NK-92 (cell line): ENCODE measurements at regions not wholly inside any gene's neighbourhood (a gene's known extent, or its start where the extent isn't known, plus 50 kb on each side); places are given as distances from the start of the nearest gene placed in this dataset.
A peak's percentile ranks its signal among the peaks of the same experiment; 100 is the strongest.
"Not testable (repeated sequence)": the region's sequence is repeated elsewhere in the genome, so short reads cannot be mapped to it uniquely, and the experiment has no call there.

Source experiments
- DNase-seq: peaks from one replicate; lab custom pipeline; 2025; ENCODE audit not compliant: unreplicated experiment; lab: John Stamatoyannopoulos, UW

DNA sequence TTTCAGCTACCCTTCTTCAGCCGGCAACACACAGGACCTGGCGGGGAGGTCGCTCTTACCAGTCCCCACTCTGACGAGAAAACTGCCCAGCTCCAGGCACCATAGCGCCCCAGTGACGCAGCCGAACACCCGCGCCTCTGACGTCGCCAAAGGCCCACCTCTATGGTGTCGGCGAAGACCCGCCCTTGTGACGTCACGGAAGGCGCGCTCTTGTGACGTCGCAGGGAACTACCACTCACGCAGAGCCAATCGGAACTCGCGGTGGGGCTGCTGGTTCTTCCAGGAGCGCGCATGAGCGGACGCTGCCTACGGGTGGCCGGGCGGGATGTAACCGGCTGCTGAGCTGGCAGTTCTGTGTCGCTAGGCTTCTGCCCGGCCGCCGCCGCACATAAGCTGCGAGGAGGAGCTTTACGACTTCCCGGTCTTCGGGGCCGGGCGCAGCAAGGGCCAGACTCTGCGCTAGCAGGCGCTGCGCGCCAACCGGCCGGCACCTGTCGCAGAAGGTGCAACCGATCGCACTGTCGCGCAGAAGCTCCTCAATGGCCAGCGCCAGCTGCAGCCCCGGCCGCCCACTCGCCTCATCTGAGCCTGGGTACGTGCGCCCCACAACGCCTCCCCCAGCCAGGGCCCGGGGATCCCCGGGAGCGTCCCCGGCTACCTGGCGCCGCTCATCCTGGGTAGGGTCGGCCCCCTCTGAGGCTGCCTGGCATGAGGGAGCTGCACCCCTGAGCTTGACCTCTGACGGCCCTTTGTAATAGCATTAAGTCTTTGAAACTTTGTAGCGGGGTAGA, 121.3 kb upstream of the FBXO28 start:
- DNase-seq: peak; percentile 98

DNA sequence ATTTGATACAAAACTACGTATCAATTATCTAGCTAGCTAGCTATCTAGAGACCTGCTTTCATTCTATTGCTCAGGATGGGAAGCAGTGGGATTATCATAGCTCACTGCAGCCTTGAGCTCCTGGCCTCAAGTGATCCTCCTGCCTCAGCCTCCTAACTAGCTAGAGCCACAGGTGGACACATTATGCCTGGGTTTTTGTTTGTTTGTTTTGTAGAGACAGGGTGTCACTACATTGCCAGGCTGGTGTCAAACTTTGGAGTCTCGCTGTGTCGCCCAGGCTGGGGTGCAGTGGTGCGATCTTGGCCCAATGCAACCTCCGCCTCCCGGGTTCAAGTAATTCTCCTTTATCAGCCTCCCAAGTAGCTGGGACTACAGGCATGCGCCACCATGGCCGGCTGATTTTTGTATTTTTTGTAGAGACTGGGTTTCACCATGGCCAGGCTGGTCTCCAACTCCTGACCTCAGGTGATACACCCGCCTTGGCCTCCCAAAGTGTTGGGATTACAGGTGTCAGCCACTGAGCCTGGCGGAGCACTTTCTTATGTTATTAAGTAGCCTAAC, 122.5 kb upstream of the FBXO28 start:
- DNase-seq: not testable (repeated sequence)

DNA sequence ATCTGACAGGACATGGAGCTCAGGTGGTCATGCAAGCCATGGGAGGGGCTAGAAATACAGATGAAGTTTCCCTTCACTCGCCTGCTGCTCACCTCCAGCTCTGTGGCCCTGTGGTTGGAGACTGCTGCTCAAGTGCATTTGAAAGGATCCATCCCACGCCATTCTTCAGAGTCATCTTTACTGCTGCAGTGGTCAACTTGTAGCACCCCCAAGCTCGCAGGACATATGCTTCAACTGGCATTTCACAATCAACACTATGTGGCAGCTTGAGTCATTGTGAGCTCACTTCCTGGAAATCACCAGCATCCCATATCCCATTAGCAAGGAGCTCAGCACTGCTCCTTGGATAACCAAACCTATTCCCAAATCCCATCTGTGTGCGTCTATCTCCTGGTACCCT, 116.2 kb upstream of the TP53BP2 start:
- DNase-seq: not testable (repeated sequence)

DNA sequence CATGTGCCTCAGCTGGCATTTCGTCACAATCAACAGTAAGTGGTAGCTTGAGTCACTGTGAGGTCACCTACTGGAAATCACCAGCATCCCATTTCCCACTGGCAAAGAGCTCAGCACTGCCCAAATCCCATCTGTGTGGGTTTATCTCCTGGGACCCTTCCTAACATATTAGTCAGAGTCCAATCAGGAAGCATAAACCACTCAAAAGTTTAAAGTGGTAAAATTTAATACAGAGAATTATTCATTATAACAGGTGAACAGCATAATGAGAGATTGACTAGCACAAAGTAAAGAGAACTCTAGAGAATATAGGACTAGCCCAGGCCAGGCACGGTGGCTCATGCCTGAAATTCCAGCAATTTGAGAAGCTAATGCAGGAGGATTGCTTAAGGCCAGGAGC, 107.1 kb upstream of the TP53BP2 start:
- not testable (repeated sequence) for DNase-seq

DNA sequence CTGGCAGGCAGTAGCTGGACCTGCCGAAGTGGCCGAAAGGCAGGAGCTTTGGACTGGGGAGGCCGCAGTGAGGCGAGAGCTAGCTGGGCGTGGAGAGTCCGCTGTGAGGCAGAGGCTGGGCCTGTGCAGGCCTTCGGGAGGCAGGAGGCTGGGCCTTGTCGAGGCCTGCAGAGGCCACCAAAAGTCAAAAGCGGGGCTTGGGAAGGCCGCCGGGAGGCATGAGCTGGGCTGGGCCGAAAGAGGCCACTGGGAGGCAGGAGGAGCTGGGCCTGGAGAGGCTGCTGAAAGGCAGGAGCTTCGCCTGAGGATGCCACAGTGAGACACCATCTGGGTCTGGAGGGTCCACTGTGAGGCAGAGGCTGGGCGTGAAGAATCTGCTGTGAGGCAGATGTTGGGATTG, 105.8 kb upstream of the TP53BP2 start:
- not testable (repeated sequence) for DNase-seq

DNA sequence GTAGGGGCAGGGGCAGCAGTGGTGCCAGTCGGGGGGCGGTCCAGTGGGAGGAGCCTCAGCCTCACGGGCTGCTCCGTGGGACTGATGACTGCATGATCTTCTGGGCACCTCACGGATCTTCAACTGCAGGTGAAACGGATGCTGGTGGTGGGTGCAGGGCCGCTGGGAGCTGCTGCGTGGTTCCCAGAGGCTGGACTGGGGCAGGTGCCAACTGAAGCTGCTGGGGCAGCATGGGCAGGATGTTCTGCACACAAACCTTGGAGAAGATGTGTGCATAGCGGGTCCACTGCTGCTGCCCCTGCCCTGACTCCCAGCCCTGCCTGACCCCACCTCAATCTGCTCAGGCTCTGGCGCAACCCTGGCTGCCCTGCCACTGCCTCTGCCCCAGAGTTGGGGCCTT, 104.2 kb upstream of the TP53BP2 start:
- not testable (repeated sequence) for DNase-seq

DNA sequence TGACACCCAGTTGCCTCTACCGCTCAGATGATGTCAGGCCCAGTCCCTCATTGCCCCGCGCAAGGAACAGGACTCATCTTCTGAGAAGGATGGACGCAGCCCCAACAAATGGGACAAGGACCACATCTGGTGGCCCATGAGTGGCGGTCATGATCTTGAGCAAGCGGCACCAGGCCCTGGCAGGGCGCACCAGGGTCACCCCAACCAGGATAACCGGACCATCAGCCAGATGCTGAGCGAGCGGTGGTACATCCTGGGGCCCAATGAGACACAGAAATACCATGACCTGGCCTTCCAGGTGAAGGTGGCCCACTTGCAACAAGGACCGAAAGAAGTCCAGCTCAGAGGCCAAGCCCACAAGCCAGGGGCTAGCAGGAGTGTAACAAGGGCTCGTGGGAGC, 102.3 kb upstream of the TP53BP2 start:
- not testable (repeated sequence) for DNase-seq

DNA sequence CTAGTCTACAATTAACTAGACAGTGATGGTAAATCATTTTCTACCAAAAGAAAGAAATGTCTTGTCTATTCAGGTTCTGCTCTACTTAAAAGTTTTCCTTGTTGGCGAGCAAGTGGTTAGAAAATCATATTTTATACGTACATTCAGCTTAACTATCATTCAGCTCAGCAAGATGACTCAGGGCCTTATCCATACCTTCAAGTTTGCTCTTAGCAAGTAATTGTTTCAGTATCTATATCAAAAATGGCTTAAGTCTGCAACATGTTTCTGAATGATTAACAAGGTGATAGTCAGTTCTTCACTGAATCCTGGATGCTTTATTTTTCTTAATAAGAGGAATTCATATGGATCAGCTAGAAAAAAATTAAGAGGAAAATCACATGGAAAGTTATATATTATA, 90.8 kb upstream of the TP53BP2 start:
- not testable (repeated sequence) for DNase-seq

DNA sequence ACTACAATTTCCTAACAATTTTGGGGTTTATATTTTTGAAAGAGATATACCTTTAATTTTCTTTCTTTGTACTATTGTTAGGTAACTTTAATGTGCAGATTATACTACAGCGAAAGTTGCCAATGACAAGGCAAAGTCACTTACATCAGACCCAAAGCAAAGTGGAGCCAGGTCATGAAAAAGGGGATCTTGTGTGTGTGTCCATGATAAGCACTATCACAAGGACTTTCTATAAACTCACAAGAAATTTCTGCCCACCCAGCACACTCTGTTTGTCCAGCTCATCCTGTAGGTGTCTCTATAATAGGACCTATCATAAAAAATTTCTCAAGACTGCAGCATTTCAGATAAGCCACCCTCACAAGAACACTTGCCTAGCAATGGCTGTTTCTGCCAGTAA, 85.7 kb upstream of the TP53BP2 start:
- DNase-seq: not testable (repeated sequence)

DNA sequence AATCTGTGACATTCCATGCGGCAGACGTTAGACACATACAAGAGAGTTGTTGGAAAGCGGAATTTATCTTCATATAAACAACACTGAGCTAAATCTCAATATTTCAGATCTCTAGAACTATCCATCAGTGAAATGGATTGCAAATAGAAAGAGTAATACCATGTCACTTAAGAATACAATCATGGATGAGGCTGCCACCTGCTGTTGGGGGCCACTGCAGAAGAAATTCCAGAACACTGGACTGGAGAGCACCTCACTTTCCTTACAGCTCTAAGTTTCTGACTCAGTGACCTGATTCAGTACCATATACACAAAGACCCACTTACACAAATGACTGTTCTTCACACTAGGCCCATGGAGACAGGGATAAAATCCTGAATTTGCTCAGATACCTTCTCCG, 75.1 kb upstream of the TP53BP2 start:
- not testable (repeated sequence) for DNase-seq

DNA sequence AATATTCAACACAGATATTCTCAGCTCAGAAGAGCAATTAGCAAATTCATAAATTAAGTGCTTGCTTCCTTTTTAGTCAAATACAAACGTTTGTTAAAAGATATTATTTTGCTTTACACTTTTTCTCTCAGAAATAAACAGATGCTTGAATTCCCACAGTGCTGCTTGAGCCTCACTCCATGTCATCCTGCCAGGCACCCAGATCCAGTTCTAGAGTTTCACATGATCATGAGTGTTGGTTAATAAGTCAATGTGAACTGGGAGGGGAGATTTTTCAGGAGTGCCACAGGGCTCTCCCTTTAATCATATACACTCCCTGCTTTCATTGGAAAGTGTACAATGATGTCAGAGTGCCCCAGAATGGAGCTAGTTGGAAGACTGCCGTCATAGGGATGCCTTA, 69.7 kb upstream of the TP53BP2 start:
- DNase-seq: not testable (repeated sequence)

DNA sequence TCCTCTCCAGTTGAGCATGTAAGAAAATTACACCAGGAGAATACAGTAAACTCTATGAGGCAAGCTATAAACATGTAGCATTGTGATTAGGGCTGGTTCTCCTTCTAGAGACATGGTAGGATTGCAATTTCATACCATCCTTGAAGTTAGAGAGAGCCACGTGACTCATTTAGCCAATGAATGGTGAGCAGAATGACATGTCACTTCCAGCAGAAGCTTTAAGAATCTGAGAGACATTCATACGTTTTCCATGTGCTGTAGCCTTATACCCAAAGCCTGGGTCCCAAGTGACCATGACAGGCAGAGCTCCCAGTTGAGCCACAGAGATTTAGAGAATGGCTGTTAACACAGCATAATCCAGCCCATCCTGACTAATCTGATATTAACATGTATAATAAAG, 68.0 kb upstream of the TP53BP2 start:
- DNase-seq: not testable (repeated sequence)

DNA sequence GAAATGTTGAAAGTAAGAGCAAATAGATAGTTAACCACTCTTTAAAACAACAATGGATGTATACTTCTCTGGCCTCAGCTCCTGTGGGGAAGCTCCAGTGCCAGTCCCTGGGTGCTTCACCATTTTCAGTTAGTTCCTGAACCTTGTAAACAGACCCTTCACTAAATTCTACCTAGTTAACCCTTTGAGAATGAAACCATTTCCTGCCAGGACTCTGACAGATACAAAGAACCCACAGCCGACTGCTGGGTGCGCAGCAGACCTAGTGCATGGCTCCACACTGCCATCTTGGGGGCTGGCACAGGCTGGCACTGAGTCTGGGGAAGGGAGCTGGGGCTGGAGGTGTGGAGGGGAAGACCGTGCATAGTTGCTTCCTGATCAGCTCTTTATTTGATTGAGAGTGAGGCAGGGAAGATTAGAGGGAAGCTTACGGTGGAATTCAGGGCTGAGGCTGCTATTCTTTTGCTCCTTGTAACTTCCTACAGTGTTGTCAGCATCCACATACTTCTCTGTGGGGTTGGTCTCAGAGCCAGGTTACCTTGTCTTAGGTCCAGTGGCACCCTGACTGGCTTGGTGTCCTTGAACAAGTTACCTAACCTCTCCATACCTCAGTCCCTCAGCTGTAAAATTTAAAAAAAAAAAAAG, 62.3 kb upstream of the TP53BP2 start:
- DNase-seq: not testable (repeated sequence)

DNA sequence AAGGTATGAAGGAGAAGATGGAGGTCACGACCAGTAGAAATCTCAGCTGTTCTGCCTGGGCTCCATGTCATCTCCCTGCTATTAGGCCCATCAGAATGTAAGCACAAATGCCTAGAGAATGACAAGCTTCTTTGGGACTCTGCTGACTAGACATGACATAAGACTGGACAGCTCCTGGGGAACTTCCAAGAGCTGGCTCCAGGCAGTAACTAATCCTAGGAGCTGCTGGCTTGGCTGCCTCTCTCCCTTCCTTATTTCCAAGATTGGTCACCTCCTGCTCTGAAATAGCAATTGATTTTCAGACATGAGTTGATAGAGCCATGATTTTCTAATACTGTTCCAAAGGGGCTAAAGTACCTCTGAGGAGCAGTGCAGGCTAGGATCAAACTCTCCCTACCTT, 57.5 kb upstream of the TP53BP2 start:
- DNase-seq: not testable (repeated sequence)

DNA sequence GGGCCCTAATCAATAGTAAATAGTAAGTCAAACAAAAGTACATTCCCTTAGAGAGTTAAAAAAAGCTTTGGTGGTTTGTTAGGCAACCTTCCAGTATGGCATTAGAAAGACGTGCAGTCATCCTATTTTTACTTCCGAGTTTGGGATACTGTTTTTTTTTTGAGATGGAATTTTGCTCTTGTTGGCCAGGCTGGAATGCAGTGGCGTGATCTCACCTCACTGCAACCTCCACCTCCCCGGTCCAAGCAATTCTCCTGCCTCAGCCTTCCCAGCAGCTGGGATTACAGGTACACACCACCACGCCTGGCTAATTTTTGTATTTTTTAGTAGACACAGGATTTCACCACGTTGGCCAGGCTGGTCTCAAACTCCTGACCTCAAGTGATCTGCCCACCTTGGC, 54.0 kb upstream of the TP53BP2 start:
- not testable (repeated sequence) for DNase-seq

DNA sequence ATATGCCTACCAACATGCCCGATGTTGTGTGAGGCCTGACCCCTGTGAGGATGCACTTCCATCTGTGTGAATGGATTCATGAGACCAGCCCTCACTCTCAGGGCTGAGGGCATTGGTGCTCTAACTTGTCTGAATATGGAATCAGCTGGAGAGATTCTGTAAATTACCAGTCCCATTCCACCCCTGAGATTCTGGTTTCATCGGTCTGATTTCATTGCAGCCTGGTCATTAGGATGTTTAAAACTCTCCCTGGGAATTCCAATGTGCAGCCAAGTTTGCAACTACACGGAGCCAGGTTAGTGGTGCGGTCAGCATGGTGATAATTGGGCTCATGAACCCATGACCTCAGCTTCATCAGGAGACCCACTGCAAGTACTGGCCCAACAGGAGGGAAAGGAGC, 51.4 kb upstream of the TP53BP2 start:
- not testable (repeated sequence) for DNase-seq

DNA sequence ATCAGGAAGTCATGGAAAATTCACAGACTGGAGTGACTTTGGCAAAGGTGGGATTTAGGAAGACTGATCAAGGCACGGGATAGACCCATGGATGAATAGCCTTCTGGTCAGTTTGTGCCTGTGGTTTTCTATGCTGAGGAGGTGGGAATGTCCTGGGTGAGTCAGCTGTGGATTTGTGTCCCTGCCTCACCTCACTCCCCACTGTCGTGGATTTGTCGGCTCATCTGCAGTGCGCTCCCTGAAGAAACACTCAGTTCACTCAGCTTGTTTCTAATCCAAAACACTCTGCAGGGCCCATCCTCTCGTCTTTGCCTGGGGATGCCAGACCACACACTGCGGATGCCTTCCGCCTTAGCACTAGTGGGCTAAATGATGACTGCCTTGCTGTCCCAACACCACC, 50.2 kb upstream of the TP53BP2 start:
- not testable (repeated sequence) for DNase-seq
